ENCODE measurements at regions not wholly inside any gene's neighbourhood (a gene's known extent, or its start where the extent isn't known, plus 50 kb on each side); places are given as distances from the start of the nearest gene placed in this dataset.

- no peaks in the 10 kb centered on the region for H3K27me3 ChIP-seq
- no peak for ATAC-seq
- peaks cover 0 to 50% of the 10 kb centered on the region in 2 donors for H3K9me3 ChIP-seq
- no peak overlapping the region for H3K4me3 ChIP-seq
- intact Hi-C loops (cut with DNase I): no loop called here
- H3K27ac ChIP-seq: no peak overlapping the region
- no peaks in the 10 kb centered on the region for H3K36me3 ChIP-seq
- DNase-seq: no peak
- TF ChIP-seq, protein P1, sequence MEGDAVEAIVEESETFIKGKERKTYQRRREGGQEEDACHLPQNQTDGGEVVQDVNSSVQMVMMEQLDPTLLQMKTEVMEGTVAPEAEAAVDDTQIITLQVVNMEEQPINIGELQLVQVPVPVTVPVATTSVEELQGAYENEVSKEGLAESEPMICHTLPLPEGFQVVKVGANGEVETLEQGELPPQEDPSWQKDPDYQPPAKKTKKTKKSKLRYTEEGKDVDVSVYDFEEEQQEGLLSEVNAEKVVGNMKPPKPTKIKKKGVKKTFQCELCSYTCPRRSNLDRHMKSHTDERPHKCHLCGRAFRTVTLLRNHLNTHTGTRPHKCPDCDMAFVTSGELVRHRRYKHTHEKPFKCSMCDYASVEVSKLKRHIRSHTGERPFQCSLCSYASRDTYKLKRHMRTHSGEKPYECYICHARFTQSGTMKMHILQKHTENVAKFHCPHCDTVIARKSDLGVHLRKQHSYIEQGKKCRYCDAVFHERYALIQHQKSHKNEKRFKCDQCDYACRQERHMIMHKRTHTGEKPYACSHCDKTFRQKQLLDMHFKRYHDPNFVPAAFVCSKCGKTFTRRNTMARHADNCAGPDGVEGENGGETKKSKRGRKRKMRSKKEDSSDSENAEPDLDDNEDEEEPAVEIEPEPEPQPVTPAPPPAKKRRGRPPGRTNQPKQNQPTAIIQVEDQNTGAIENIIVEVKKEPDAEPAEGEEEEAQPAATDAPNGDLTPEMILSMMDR (IDR thresholded peaks at IDR 0.05): no peak
- H3K4me1 ChIP-seq: no peaks in the 10 kb centered on the region
These were observed 1454.1 kb downstream of the UQCRFS1 start for GRCh38 chr19:27758626-27759505.

- Histone ChIP-seq H3K9me3 (peaks cover 0 to 19% of the 10 kb centered on the region in 2 donors), H3K36me3 (no peaks in the 10 kb centered on the region), H3K4me3 (no peak overlapping the region), H3K4me1 (no peaks in the 10 kb centered on the region), H3K27me3 (no peaks in the 10 kb centered on the region), H3K27ac (no peak overlapping the region)
- intact Hi-C loops (cut with DNase I): no loop called here
- TF ChIP-seq, protein P1 (IDR thresholded peaks at IDR 0.05): no peak
- DNase-seq (no peak), ATAC-seq (no peak)
These were observed 1458.3 kb downstream of the UQCRFS1 start for GRCh38 chr19:27754700-27755099.

DNA sequence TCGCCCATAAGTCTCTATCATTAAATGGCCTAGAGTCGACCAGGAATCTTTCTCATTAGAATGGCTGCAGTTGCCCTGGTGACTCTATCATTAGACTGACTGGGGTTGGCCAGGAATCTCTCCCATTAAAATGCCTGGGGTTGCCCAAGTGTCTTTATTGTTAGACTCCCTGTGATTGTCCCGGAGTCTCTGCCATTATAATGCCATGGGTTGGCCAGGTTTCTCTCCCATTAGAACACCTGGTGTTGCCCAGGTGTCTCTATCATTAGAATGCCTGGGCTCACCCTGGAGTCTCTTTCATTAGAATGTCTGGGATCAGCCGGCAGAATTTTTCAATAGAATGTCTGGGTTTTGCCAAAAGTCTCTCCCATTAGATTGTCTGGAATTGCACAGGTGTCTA lies 1459.3 kb downstream of the UQCRFS1 start:
- Histone ChIP-seq H3K27me3 (no peaks in the 10 kb centered on the region), H3K36me3 (no peaks in the 10 kb centered on the region), H3K27ac (no peak overlapping the region), H3K4me3 (no peak overlapping the region), H3K9me3 (peaks cover 0 to 10% of the 10 kb centered on the region in 2 donors), H3K4me1 (no peaks in the 10 kb centered on the region)
- ATAC-seq: no peak
- no peak for DNase-seq
- TF ChIP-seq, protein P1 (IDR thresholded peaks at IDR 0.05): no peak
- intact Hi-C loops (cut with DNase I): no loop called here

- Histone ChIP-seq H3K27me3 (no peaks in the 10 kb centered on the region), H3K4me1 (no peaks in the 10 kb centered on the region), H3K36me3 (no peaks in the 10 kb centered on the region), H3K27ac (no peak overlapping the region), H3K9me3 (peaks cover 0 to 8% of the 10 kb centered on the region in 2 donors), H3K4me3 (no peak overlapping the region)
- no peak for ATAC-seq
- TF ChIP-seq, protein P1 (IDR thresholded peaks at IDR 0.05): no peak
- intact Hi-C loops (cut with DNase I): no loop called here
- no peak for DNase-seq
These were observed 1460.3 kb downstream of the UQCRFS1 start for GRCh38 chr19:27752530-27753184.

DNA sequence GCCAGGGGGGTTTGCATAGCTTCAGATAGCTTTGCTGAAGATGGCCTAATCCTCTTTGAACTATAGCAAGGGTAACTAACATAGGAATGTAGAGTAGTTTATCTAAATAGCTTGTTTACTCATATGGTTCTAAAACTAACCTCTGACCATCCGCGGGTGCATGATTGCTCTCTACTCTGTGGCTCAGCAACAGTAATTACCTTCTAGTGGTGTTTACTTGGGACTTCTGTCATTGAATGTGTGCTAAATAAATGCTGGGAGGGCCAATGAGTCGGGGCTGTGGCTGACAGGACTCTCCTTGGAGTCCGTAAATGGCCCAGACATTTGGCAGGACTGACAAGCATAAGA lies 1461.9 kb downstream of the UQCRFS1 start:
- DNase-seq (no peak), ATAC-seq (no peak)
- no peaks in the 10 kb centered on the region for H3K36me3 ChIP-seq
- intact Hi-C loops (cut with DNase I): no loop called here
- peaks cover 0 to 8% of the 10 kb centered on the region in 2 donors for H3K9me3 ChIP-seq
- TF ChIP-seq, protein P1 (IDR thresholded peaks at IDR 0.05): no peak
- no peaks in the 10 kb centered on the region for H3K27me3 ChIP-seq
- H3K27ac ChIP-seq: no peak overlapping the region
- H3K4me3 ChIP-seq: no peak overlapping the region
- peaks cover 0 to 3% of the 10 kb centered on the region in 2 donors for H3K4me1 ChIP-seq

Data from left lung (tissue), 4 donors.